ENCODE measurements at regions not wholly inside any gene's neighbourhood (a gene's known extent, or its start where the extent isn't known, plus 50 kb on each side); places are given as distances from the start of the nearest gene placed in this dataset.

DNA sequence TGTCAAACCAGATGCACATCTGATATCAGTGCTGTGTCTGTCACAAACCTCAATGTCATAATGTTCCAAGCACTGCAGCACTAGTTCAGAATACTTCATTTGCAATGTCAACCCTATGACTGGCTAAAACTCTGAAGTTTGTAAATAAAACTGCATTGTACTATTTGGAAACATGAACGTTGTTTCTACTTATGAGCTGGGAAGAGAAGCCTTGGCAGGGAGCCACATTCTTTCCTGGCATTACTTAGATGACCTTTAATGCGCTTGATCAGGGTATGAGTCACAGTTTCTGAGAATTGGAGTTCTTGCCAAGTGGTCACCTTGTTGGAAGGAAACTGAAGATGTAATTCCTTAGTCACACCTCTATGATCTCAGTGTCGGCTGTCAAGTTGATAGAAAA lies 664.8 kb upstream of the MMS22L start (continued):
- TF ChIP-seq CHD1 (IDR thresholded peaks at IDR 0.05; ENCODE audit: low read depth, low read length) (no peak), RELA (IDR thresholded peaks at IDR 0.05; ENCODE audit: borderline replicate concordance, partially characterized antibody) (no peak), SP1 (IDR thresholded peaks at IDR 0.05; ENCODE audit: low read depth, low read length) (no peak), ZNF622 (IDR thresholded peaks at IDR 0.05) (no peak), PML (IDR thresholded peaks at IDR 0.05; ENCODE audit: low read length) (no peak)
- TF ChIP-seq, protein P1, sequence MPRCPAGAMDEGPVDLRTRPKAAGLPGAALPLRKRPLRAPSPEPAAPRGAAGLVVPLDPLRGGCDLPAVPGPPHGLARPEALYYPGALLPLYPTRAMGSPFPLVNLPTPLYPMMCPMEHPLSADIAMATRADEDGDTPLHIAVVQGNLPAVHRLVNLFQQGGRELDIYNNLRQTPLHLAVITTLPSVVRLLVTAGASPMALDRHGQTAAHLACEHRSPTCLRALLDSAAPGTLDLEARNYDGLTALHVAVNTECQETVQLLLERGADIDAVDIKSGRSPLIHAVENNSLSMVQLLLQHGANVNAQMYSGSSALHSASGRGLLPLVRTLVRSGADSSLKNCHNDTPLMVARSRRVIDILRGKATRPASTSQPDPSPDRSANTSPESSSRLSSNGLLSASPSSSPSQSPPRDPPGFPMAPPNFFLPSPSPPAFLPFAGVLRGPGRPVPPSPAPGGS (IDR thresholded peaks at IDR 0.05; ENCODE audit: borderline replicate concordance, insufficient read depth, low read depth, low read length, poor library complexity, severe bottlenecking): no peak
- TF ChIP-seq, protein P2, sequence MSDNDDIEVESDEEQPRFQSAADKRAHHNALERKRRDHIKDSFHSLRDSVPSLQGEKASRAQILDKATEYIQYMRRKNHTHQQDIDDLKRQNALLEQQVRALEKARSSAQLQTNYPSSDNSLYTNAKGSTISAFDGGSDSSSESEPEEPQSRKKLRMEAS (IDR thresholded peaks at IDR 0.05; ENCODE audit: low read depth, low read length): no peak
- TF ChIP-seq, protein P3, sequence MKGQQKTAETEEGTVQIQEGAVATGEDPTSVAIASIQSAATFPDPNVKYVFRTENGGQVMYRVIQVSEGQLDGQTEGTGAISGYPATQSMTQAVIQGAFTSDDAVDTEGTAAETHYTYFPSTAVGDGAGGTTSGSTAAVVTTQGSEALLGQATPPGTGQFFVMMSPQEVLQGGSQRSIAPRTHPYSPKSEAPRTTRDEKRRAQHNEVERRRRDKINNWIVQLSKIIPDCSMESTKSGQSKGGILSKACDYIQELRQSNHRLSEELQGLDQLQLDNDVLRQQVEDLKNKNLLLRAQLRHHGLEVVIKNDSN (IDR thresholded peaks at IDR 0.05; ENCODE audit: borderline replicate concordance, extremely low read length, insufficient read depth, low read depth, low read length): no peak
- TF ChIP-seq, protein P4, sequence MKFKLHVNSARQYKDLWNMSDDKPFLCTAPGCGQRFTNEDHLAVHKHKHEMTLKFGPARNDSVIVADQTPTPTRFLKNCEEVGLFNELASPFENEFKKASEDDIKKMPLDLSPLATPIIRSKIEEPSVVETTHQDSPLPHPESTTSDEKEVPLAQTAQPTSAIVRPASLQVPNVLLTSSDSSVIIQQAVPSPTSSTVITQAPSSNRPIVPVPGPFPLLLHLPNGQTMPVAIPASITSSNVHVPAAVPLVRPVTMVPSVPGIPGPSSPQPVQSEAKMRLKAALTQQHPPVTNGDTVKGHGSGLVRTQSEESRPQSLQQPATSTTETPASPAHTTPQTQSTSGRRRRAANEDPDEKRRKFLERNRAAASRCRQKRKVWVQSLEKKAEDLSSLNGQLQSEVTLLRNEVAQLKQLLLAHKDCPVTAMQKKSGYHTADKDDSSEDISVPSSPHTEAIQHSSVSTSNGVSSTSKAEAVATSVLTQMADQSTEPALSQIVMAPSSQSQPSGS (IDR thresholded peaks at IDR 0.05; ENCODE audit: low read length): no peak
- TF ChIP-seq, protein P5, sequence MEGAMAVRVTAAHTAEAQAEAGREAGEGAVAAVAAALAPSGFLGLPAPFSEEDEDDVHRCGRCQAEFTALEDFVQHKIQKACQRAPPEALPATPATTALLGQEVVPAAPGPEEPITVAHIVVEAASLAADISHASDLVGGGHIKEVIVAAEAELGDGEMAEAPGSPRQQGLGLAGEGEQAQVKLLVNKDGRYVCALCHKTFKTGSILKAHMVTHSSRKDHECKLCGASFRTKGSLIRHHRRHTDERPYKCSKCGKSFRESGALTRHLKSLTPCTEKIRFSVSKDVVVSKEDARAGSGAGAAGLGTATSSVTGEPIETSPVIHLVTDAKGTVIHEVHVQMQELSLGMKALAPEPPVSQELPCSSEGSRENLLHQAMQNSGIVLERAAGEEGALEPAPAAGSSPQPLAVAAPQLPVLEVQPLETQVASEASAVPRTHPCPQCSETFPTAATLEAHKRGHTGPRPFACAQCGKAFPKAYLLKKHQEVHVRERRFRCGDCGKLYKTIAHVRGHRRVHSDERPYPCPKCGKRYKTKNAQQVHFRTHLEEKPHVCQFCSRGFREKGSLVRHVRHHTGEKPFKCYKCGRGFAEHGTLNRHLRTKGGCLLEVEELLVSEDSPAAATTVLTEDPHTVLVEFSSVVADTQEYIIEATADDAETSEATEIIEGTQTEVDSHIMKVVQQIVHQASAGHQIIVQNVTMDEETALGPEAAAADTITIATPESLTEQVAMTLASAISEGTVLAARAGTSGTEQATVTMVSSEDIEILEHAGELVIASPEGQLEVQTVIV (IDR thresholded peaks at IDR 0.05; ENCODE audit: borderline replicate concordance, partially characterized antibody): no peak

All from GM12878 (cell line).